GM23338 (cell line): ENCODE measurements at regions not wholly inside any gene's neighbourhood (a gene's known extent, or its start where the extent isn't known, plus 50 kb on each side); places are given as distances from the start of the nearest gene placed in this dataset.

Source experiments
- ATAC-seq: fragments of 200-7000 bp; cut with Tn5 transposase; 3 replicates; pipeline ENCODE4 v1.9.1; 2020
- DNase-seq: peaks from one replicate; pipeline ENCODE4 v3.0.0-alpha.2; 2015; ENCODE audit warnings: low spot score
- H2AFZ ChIP-seq: fragments of 200-600 bp; sonication (generic); 2 replicates; pipeline ENCODE4 v1.8.0; 2016; ENCODE audit warnings: antibody characterized with exemption, mild to moderate bottlenecking, moderate library complexity
- H3F3A ChIP-seq: fragments of 200-600 bp; sonication (generic); replicated peaks from 2 replicates; pipeline ENCODE4 v1.8.0; 2017; ENCODE audit warnings: antibody characterized with exemption, mixed run types, low read depth
- H3K27ac ChIP-seq: fragments of 200-600 bp; sonication (generic); 2 replicates; pipeline ENCODE4 v1.6.1; 2016; ENCODE audit warnings: low read depth
- H3K27me3 ChIP-seq: fragments of 200-600 bp; sonication (generic); 2 replicates; pipeline ENCODE4 v1.8.0; 2016; ENCODE audit warnings: mild to moderate bottlenecking, mixed run types, moderate library complexity; ENCODE audit not compliant: insufficient read depth
- H3K36me3 ChIP-seq: fragments of 200-600 bp; sonication (generic); 2 replicates; pipeline ENCODE4 v1.8.0; 2016; ENCODE audit warnings: mild to moderate bottlenecking; ENCODE audit not compliant: insufficient read depth
- H3K4me1 ChIP-seq: fragments of 200-600 bp; sonication (generic); 2 replicates; pipeline ENCODE4 v1.8.0; 2016; ENCODE audit warnings: mild to moderate bottlenecking, moderate library complexity; ENCODE audit not compliant: insufficient read depth
- H3K4me2 ChIP-seq: fragments of 200-600 bp; sonication (generic); 2 replicates; pipeline ENCODE4 v1.7.1; 2017; ENCODE audit warnings: mixed run types
- H3K4me3 ChIP-seq: fragments of 200-600 bp; sonication (generic); 2 replicates; pipeline ENCODE4 v1.6.1; 2016; ENCODE audit warnings: mixed run types
- H3K79me2 ChIP-seq: fragments of 200-600 bp; sonication (generic); replicated peaks from 2 replicates; pipeline ENCODE4 v1.8.0; 2017; ENCODE audit warnings: mild to moderate bottlenecking; ENCODE audit not compliant: insufficient read depth
- H3K9me2 ChIP-seq: fragments of 200-600 bp; sonication (generic); 2 replicates; pipeline ENCODE4 v1.8.0; 2017; ENCODE audit not compliant: insufficient read depth
- H4K20me1 ChIP-seq: fragments of 200-600 bp; sonication (generic); replicated peaks from 2 replicates; pipeline ENCODE4 v1.8.0; 2017; ENCODE audit warnings: mild to moderate bottlenecking; ENCODE audit not compliant: insufficient read depth
- H3K27ac Mint-ChIP-seq: 2 replicates; pipeline ENCODE4 v1.8.0; 2020; ENCODE audit warnings: inconsistent platforms, mild to moderate bottlenecking, moderate library complexity, mixed read lengths
- H3K27me3 Mint-ChIP-seq: 3 replicates; pipeline ENCODE4 v1.8.0; 2022; ENCODE audit warnings: low read depth, mild to moderate bottlenecking, moderate library complexity, mixed read lengths, inconsistent platforms; ENCODE audit not compliant: insufficient read depth, poor library complexity
- H3K36me3 Mint-ChIP-seq: 3 replicates; pipeline ENCODE4 v1.8.0; 2021; ENCODE audit warnings: low read depth, mild to moderate bottlenecking, inconsistent platforms, moderate library complexity, mixed read lengths
- H3K4me1 Mint-ChIP-seq: 3 replicates; pipeline ENCODE4 v1.8.0; 2020; ENCODE audit warnings: mild to moderate bottlenecking, inconsistent platforms, mixed read lengths
- H3K4me3 Mint-ChIP-seq: 3 replicates; pipeline ENCODE4 v1.8.0; 2021; ENCODE audit warnings: moderate library complexity, mild to moderate bottlenecking, inconsistent platforms, mixed read lengths
- H3K9me3 Mint-ChIP-seq: 3 replicates; pipeline ENCODE4 v1.8.0; 2020; ENCODE audit warnings: moderate library complexity, mild to moderate bottlenecking, inconsistent platforms, mixed read lengths
- EZH2 ChIP-seq: fragments of 200-600 bp; sonication (generic); IDR thresholded peaks from one replicate; pipeline ENCODE4 v1.8.0; 2017; ENCODE audit warnings: antibody characterized with exemption, mild to moderate bottlenecking, low read depth; ENCODE audit not compliant: unreplicated experiment
- EZH2phosphoT487 ChIP-seq: fragments of 200-600 bp; sonication (generic); IDR thresholded peaks from one replicate; pipeline ENCODE4 v1.8.1; 2018; ENCODE audit warnings: antibody characterized with exemption; ENCODE audit not compliant: unreplicated experiment
- JUNB ChIP-seq: IDR thresholded peaks from one replicate; pipeline ENCODE4 v1.6.1; 2016; ENCODE audit warnings: antibody characterized with exemption; ENCODE audit not compliant: unreplicated experiment
- NANOG ChIP-seq: IDR thresholded peaks from 2 replicates; pipeline ENCODE4 v1.6.1; 2016; ENCODE audit warnings: antibody characterized with exemption, borderline replicate concordance
- POLR2AphosphoS5 ChIP-seq: IDR thresholded peaks from 2 replicates; pipeline ENCODE4 v1.6.1; 2016; ENCODE audit warnings: antibody characterized with exemption, low read depth
- STAT1 ChIP-seq: IDR thresholded peaks from one replicate; pipeline ENCODE4 v1.6.1; 2016; ENCODE audit warnings: antibody characterized with exemption; ENCODE audit not compliant: unreplicated experiment
- ZNF114 ChIP-seq: fragments of 250-450 bp; sonication (Bioruptor Pico); IDR thresholded peaks from 2 replicates; pipeline ENCODE4 v1.5.0; 2020; ENCODE audit warnings: mild to moderate bottlenecking, moderate library complexity
- ZNF331 ChIP-seq: fragments of 250-450 bp; sonication (Bioruptor Pico); IDR thresholded peaks from 2 replicates; pipeline ENCODE4 v1.5.0; 2020; ENCODE audit warnings: low read depth, mild to moderate bottlenecking, moderate library complexity
- TF ChIP-seq, protein P1 (sequence below): fragments of 250-450 bp; sonication (Bioruptor Pico); IDR thresholded peaks from 2 replicates; pipeline ENCODE4 v1.5.0; 2020; ENCODE audit warnings: mild to moderate bottlenecking, moderate library complexity
- TF ChIP-seq, protein P2 (sequence below): IDR thresholded peaks from one replicate; pipeline ENCODE4 v1.6.1; 2018; ENCODE audit warnings: antibody characterized with exemption; ENCODE audit not compliant: unreplicated experiment
- TF ChIP-seq, protein P3 (sequence below), 2 experiments: fragments of 200-600 bp in 1 of 2; sonication (generic) in 1 of 2; conservative IDR thresholded peaks; 2 replicates each; pipeline versions ENCODE4 v1.5.1 to v1.6.1; 2016 to 2017; ENCODE audit warnings: antibody characterized with exemption in 2 of 2, low read depth in 2 of 2, mild to moderate bottlenecking in 2 of 2, moderate library complexity in 1 of 2

DNA sequence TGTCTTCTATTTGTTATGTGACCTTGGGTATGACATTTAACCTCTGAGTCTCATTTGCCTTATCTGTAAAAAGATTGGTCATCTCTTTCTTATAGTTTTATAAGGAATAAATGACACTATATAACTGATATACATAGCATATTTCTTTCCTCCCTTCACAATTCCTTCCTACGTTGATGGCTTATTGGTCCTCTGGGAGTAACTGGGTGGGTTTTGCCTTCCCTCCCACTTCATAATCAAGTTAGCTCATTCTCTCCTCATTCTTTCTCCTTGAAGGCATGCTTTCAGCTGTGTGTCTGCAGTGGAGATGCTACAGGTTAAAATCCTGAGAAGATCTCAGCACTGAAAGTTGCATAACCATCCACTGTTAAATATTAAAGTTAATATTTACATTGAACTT lies 382.4 kb downstream of the TMEM38B start:
- TF ChIP-seq, protein P1, sequence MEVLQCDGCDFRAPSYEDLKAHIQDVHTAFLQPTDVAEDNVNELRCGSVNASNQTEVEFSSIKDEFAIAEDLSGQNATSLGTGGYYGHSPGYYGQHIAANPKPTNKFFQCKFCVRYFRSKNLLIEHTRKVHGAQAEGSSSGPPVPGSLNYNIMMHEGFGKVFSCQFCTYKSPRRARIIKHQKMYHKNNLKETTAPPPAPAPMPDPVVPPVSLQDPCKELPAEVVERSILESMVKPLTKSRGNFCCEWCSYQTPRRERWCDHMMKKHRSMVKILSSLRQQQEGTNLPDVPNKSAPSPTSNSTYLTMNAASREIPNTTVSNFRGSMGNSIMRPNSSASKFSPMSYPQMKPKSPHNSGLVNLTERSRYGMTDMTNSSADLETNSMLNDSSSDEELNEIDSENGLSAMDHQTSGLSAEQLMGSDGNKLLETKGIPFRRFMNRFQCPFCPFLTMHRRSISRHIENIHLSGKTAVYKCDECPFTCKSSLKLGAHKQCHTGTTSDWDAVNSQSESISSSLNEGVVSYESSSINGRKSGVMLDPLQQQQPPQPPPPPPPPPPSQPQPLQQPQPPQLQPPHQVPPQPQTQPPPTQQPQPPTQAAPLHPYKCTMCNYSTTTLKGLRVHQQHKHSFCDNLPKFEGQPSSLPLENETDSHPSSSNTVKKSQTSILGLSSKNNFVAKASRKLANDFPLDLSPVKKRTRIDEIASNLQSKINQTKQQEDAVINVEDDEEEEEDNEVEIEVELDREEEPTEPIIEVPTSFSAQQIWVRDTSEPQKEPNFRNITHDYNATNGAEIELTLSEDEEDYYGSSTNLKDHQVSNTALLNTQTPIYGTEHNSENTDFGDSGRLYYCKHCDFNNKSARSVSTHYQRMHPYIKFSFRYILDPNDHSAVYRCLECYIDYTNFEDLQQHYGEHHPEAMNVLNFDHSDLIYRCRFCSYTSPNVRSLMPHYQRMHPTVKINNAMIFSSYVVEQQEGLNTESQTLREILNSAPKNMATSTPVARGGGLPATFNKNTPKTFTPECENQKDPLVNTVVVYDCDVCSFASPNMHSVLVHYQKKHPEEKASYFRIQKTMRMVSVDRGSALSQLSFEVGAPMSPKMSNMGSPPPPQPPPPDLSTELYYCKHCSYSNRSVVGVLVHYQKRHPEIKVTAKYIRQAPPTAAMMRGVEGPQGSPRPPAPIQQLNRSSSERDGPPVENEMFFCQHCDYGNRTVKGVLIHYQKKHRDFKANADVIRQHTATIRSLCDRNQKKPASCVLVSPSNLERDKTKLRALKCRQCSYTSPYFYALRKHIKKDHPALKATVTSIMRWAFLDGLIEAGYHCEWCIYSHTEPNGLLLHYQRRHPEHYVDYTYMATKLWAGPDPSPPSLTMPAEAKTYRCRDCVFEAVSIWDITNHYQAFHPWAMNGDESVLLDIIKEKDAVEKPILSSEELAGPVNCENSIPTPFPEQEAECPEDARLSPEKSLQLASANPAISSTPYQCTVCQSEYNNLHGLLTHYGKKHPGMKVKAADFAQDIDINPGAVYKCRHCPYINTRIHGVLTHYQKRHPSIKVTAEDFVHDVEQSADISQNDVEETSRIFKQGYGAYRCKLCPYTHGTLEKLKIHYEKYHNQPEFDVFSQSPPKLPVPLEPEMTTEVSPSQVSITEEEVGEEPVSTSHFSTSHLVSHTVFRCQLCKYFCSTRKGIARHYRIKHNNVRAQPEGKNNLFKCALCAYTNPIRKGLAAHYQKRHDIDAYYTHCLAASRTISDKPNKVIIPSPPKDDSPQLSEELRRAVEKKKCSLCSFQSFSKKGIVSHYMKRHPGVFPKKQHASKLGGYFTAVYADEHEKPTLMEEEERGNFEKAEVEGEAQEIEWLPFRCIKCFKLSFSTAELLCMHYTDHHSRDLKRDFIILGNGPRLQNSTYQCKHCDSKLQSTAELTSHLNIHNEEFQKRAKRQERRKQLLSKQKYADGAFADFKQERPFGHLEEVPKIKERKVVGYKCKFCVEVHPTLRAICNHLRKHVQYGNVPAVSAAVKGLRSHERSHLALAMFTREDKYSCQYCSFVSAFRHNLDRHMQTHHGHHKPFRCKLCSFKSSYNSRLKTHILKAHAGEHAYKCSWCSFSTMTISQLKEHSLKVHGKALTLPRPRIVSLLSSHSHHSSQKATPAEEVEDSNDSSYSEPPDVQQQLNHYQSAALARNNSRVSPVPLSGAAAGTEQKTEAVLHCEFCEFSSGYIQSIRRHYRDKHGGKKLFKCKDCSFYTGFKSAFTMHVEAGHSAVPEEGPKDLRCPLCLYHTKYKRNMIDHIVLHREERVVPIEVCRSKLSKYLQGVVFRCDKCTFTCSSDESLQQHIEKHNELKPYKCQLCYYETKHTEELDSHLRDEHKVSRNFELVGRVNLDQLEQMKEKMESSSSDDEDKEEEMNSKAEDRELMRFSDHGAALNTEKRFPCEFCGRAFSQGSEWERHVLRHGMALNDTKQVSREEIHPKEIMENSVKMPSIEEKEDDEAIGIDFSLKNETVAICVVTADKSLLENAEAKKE (CRISPR knock-in tag) = no peak
- TF ChIP-seq JUNB (no peak), STAT1 (no peak), POLR2AphosphoS5 (no peak), ZNF331 (CRISPR knock-in tag) (no peak), ZNF114 (CRISPR knock-in tag) (no peak), EZH2 (no peak), NANOG (no peak), EZH2phosphoT487 (no peak)
- TF ChIP-seq, protein P2, sequence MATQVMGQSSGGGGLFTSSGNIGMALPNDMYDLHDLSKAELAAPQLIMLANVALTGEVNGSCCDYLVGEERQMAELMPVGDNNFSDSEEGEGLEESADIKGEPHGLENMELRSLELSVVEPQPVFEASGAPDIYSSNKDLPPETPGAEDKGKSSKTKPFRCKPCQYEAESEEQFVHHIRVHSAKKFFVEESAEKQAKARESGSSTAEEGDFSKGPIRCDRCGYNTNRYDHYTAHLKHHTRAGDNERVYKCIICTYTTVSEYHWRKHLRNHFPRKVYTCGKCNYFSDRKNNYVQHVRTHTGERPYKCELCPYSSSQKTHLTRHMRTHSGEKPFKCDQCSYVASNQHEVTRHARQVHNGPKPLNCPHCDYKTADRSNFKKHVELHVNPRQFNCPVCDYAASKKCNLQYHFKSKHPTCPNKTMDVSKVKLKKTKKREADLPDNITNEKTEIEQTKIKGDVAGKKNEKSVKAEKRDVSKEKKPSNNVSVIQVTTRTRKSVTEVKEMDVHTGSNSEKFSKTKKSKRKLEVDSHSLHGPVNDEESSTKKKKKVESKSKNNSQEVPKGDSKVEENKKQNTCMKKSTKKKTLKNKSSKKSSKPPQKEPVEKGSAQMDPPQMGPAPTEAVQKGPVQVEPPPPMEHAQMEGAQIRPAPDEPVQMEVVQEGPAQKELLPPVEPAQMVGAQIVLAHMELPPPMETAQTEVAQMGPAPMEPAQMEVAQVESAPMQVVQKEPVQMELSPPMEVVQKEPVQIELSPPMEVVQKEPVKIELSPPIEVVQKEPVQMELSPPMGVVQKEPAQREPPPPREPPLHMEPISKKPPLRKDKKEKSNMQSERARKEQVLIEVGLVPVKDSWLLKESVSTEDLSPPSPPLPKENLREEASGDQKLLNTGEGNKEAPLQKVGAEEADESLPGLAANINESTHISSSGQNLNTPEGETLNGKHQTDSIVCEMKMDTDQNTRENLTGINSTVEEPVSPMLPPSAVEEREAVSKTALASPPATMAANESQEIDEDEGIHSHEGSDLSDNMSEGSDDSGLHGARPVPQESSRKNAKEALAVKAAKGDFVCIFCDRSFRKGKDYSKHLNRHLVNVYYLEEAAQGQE = no peak
- TF ChIP-seq, protein P3, sequence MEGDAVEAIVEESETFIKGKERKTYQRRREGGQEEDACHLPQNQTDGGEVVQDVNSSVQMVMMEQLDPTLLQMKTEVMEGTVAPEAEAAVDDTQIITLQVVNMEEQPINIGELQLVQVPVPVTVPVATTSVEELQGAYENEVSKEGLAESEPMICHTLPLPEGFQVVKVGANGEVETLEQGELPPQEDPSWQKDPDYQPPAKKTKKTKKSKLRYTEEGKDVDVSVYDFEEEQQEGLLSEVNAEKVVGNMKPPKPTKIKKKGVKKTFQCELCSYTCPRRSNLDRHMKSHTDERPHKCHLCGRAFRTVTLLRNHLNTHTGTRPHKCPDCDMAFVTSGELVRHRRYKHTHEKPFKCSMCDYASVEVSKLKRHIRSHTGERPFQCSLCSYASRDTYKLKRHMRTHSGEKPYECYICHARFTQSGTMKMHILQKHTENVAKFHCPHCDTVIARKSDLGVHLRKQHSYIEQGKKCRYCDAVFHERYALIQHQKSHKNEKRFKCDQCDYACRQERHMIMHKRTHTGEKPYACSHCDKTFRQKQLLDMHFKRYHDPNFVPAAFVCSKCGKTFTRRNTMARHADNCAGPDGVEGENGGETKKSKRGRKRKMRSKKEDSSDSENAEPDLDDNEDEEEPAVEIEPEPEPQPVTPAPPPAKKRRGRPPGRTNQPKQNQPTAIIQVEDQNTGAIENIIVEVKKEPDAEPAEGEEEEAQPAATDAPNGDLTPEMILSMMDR (conservative IDR thresholded peaks at IDR 0.05; ENCODE audit: low read depth in 2 of 2) = no peak
- H2AFZ ChIP-seq = no peak overlapping the region

More for the DNA sequence above, 382.4 kb downstream of the TMEM38B start:
- no peaks in the 10 kb centered on the region for H3K36me3 Mint-ChIP-seq
- DNase-seq = no peak
- Histone ChIP-seq H3K4me3 (no peak overlapping the region), H3K27me3 (no peaks in the 10 kb centered on the region), H3K4me2 (no peak overlapping the region), H3K4me1 (no peaks in the 10 kb centered on the region), H3K79me2 (no peaks in the 10 kb centered on the region), H3K36me3 (no peaks in the 10 kb centered on the region; the same call in 1 of the 2 replicates), H4K20me1 (no peaks in the 10 kb centered on the region), H3F3A (no peaks in the 10 kb centered on the region), H3K27ac (no peak overlapping the region), H3K9me2 (peaks cover 9% of the 10 kb centered on the region; the same call in 1 of the 2 replicates)
- ATAC-seq = no peak
- H3K27me3 Mint-ChIP-seq = peaks cover 1% of the 10 kb centered on the region
- H3K27ac Mint-ChIP-seq = no peak overlapping the region
- no peaks in the 10 kb centered on the region for H3K9me3 Mint-ChIP-seq
- H3K4me1 Mint-ChIP-seq = no peaks in the 10 kb centered on the region
- H3K4me3 Mint-ChIP-seq = no peak overlapping the region
